GM18951 (cell line): ENCODE measurements at regions not wholly inside any gene's neighbourhood (a gene's known extent, or its start where the extent isn't known, plus 50 kb on each side); places are given as distances from the start of the nearest gene placed in this dataset.
"Not testable (repeated sequence)": the region's sequence is repeated elsewhere in the genome, so short reads cannot be mapped to it uniquely, and the experiment has no call there.

ENCODE experiments used
- POLR2A ChIP-seq: IDR thresholded peaks from 4 replicates; pipeline ENCODE4 v1.6.1; 2011; ENCODE audit warnings: mild to moderate bottlenecking; ENCODE audit not compliant: insufficient read length, insufficient read depth; ENCODE audit errors: extremely low read depth
- in situ Hi-C: fragments of 300-500 bp; cut with MboI; formaldehyde crosslinking; loops from one replicate; pipeline ENCODE4 v1.12.0; 2022; ENCODE audit warnings: low sequenced_read_pairs, mixed read lengths, inconsistent platforms; ENCODE audit not compliant: unreplicated experiment

DNA sequence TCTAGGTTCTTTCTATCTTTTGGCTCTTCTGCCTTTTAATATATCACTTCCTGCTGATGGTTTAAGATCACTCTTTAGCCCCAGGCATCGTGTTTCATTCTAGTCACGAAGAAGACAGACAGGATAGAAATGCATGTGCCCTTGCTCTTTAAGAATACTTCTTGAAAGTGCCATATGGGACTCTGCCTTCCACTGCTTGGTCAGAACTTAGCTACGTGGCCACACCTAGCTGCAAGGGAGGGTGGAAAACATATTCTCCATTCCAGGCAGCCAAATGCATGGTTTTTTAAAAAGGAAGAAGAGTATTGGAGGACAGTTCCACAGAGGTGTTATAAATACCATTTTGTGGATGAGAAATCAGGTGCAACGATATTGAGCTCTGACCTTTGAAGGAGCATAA, 143.3 kb downstream of the KLRB1 start:
- no peak for TF ChIP-seq POLR2A

DNA sequence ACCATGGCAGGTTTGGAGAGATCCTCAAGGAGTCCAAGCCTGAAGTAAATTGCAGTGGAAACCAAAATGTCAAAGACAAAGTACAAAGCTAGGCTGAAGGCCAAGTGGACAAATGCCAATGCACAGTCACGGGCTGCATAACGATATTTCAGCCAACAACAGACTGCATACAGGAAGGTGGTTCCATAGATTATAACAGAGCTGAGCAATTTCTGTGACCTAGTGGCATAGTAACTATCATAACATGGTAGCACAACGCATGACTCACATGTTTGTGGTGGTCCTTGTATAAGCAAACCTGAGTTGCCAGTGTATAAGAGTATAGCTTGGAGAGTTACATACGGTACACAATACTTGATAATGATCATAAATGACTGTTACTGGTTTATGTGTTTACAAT, 152.2 kb downstream of the KLRB1 start:
- in situ Hi-C loops = loop anchor here (25.0 kb wide), 1 partner anchor 157 kb away; the partner anchor contains the start of gene KLRB1

More for the DNA sequence above, 143.3 kb downstream of the KLRB1 start:
- in situ Hi-C loops = loop anchor here (25.0 kb wide), 1 partner anchor 148 kb away; the partner anchor contains the start of gene KLRB1

DNA sequence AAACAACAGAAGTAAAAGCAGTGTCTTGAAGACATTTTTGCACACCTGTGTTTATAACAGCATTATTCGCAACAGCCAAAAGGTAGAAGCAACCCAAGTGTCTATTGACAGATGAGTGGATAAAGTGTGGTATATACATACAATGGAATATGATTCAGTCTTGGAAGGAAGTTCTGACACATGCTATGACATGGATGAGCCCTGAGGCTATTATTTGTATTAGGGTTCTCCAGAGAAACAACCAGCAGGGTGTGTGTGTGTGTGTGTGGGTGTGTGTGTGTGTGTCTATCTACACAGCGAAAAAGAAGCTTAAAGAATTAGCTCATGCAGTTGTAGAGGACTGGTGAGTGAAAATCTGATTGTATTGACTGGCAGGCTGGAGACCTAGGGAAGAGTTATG, 153.7 kb downstream of the KLRB1 start:
- in situ Hi-C loops = loop anchor here (25.0 kb wide), 1 partner anchor 158 kb away; the partner anchor contains the start of gene KLRB1

DNA sequence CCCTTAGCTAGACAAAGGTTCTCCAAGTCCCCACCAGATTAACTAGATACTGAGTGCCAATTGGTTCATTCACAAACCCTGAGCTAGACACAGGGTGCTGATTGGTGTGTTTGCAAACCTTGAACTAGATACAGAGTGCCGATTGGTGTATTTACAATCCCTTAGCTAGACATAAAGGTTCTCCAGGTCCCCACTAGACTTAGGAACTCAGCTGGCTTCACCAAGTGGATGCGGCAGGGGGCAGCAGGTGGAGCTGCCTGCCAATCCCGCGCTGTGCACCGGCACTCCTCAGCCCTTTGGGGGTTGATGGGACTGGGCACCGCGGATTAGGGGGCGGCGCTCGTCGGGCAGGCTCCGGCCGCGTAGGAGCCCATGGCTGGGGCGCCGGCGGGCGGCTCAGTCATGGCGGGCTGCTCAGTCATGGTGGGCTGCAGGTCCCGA, 157.6 kb downstream of the KLRB1 start:
- in situ Hi-C loops = loop anchor here (25.0 kb wide), 1 partner anchor 162 kb away; the partner anchor contains the start of gene KLRB1

DNA sequence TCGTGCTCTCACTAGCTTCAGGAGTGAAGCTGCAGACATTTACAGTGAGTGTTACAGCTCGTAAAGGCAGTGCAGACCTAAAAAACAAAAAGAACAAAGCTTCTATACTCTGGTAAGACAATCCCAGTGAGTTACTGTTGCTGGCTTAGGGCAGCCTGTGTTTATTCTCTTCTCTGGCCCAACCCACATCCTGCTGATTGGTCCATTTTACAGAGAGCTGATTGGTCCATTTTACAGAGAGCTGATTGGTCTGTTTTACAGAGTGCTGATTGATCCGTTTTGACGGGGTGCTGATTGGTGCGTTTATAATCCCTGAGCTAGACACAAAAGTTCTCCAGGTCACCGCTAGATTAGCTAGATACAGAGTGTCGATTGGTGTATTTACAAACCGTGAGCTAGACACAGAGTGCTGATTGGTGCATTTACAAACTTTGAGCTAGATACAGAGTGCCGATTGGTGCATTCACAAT, 158.0 kb downstream of the KLRB1 start:
- in situ Hi-C loops = loop anchor here (25.0 kb wide), 1 partner anchor 163 kb away; the partner anchor contains the start of gene KLRB1

DNA sequence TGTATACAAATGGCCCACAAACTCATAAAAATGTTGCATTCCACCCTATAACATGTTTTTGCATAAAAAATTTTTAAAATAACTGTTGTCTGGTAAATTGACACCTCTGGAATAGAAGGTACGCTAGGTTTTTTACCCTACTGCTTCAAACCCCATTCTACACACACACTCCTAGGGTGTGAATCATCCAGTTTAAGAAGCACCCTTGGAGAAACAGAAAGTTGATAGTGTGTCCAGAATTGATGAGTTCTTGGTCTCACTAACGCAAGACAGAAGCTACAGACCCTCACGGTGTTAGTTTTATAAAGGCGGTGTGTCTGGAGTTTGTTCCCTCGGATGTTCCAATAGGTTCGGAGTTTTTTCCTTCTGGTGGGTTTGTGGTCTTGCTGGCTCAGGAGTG, 158.5 kb downstream of the KLRB1 start:
- in situ Hi-C loops = no loop called here
- no peak for TF ChIP-seq POLR2A

DNA sequence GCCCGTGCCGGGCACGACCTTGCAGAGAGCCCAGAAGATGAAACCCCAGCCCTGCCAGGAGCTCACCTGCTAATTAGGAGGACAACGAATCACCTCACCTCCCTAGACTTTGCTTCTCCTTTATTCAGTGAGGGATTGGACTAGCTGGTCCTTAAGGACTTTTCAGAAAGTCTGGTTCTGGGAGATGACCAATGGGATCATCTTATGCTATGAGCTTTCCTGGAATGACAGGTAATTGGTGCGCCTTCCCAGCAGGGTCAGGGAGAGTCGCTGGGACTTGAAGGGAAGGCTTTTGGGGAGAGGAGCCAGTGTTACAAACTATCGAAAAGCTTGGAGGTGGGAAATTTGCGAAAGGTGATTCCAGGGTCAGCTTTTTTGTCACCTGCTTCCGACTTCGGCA, 159.1 kb downstream of the KLRB1 start:
- in situ Hi-C loops = not testable (repeated sequence)

DNA sequence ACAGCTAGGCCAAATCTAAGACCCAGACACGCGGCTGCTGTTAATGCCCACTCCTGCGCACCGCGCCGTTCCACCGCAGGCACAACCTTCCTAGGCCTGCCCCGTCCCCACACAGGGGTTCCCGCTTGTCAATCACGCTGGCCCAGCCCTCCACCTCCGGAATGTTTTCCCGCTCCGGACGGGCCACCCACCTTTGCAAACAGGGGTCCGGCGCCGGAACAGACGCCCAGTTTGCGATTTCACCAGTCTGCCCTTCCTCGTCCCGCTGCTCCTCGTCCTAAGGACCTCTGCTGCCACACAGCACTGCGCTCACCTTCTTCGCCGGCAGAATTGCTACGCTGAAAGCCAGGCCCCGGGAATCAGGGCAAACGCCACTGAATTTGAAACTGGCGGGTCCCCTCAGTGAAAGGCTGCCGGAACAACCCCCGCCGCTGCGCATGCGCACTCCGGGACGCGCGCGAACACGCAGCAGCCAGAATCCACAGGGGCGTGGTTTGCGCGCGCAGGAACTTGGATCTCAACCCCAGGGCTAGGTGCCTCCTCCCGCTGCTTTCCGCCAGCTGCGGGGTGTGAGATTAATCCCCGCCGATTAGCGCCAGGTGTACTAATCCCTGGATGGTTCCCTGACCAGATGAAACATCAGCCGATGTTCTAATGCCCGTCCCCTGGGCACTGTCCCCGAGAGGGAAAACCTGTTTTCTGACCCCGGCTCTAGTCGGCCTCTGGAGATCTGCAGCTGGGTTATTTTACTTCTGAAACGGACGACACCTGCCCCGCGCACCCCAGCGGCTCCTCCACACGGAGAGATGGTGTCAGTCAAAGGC, 159.7 kb downstream of the KLRB1 start:
- peak; percentile 28 for TF ChIP-seq POLR2A
- in situ Hi-C loops = not testable (repeated sequence)

DNA sequence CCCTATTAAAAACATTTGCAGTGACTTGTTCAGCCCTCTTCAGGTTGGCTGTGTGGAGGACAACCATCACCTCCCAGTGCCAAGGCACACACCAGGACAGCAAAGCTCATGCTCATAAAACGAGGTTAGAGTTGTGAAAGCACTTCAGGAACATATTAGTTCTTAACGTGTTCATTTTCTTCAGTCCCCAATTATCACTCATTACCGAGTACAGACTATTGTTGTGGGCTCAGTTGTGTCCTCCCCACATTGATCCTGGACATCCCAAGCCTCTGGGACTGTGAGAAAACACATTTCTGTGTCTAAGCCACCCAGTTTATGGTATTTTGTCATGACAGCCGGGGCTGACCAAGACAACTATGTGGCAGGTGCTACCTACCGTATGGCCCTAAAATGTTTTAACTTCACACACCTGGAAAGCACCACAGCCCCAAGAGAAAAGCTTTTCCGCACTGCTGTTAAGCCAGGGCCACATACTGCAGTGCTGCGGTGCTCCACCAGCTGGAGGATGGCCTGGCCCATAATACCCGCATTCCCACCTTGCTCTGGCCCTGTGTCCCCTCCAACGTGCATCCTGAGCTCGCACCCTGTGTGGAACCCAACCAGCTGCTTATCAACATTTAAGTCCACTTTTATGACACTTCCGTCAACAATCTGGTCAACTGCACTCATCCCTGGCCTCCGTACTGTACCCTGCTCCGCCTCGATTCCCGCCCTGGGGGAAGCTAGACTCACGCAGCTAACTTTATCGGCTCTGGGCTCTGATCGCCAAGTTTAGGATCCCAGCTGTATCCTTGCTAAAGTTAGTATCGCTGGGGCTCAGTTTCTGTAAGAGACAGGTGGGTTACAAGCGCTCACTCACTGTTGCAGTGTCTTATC, 160.6 kb downstream of the KLRB1 start:
- in situ Hi-C loops = not testable (repeated sequence)

DNA sequence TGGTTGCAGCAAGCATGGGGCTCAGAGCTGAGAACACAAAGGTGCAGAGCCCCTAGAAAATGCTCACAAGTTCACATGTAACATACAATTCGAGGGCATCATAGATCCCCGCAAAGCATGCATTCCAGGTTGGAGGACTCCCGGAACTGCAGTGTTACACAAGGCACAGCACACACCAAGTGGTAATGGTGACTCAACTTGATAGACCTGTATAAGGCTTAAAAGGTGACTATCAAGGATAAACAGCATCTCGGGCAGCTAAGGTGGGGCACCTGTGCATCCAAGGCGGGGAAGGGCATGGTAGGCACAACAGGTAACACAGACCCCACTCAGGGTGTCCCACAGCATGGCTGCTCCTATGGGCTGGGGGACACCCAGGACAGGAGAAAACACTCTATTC, 167.3 kb downstream of the KLRB1 start:
- in situ Hi-C loops = not testable (repeated sequence)

DNA sequence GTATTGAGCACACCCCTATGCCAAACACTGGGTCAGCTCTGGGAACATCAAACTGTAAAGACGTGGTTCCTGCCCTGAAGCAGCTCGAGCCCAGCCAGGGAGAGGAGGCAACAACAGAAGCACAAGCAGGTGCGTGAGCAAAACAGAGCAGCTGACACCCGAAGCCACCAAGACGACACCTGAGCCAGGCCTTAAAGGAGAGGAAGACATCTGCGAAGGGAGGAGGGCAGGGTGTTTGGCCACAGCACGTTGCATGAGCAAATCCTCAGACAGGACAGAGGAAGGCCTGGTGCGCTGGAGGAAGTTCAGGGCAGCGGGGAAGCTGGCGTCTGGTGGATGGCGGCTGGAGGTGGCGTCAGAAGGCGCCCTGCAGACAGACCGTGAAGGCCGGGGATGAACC, 172.0 kb downstream of the KLRB1 start:
- in situ Hi-C loops = not testable (repeated sequence)

DNA sequence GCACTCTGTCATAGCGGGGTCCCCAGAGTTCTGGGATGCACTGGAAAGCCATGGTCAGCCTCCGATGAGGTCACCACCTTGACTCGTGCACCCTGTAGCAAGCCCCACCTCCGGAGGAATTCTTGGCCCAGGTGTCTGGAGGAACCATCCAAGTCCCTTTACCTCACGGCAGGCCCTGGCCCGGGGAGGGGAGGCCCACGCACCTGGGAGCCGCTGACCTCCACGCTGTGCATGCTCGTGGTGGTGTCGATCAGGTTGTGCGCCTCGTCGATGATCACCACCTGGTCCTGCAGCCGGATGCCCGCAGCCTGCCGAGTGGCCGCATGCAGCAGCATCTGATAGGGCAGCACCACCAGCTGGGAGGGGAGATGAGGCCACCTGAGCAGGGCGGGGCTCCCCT, 177.3 kb downstream of the KLRB1 start:
- in situ Hi-C loops = not testable (repeated sequence)

DNA sequence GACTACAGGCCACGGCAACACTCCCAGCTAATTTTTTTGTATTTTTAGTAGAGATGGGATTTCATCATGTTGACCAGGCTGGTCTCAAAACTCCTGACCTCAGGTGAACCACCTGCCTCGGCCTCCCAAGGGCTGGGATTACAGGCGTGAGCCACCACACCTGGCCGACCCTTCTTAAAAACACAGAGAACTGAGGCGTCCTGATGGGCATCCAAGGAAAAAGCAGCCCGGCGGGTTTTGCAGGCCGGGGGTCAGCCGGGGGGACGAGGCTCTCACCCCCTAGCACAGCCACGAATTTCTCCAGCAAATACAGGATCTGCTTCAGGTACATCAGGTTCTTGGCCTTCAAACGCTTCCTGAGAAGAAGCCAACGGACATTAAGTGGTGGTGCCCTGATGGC, 178.9 kb downstream of the KLRB1 start:
- in situ Hi-C loops = not testable (repeated sequence)

DNA sequence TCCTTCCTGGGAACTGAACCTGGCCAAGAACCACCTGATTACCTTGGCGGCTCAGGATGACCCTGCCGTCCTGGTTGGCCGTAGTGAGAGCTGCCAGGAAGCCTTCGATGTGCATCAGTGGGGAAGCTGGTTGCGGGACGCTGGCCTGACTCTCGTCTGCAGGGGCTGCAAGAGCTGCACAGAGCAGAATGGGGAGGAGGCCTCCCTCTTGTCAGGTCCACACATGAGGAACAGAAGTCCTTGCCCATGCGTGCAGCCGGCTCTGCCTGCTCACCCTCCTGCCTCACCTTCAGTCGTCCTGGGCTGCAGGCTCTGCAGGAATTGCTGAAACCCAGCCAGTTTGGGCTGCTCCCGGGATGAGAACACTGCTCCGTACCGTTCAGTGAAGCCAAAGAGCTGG, 182.3 kb downstream of the KLRB1 start:
- in situ Hi-C loops = not testable (repeated sequence)

DNA sequence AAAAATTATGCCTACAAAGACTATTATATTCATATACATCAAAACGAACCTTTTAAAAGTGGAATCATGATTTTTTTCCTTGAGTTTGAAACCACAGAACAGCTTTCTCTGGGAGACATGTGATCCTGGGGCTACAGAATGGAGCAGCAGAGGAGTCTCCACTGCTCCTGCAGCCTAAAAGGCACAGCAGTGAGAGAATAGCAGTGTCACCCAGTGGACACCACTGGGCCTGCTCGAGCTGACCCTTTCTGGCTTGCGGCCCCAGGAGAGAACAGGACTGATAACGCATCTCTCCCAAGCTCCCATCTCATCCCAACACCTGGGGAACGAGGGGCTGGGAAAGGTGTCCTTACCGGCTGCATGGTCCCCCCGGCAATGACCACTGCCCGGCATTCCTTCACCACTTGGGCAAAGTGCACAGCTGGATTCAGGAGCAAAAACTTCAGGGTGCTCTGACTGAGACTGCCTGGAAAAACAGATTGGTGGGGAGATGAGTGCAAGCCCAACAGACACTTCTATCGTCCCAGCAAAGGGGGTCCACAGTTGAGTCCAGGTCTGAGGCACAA, 183.5 kb downstream of the KLRB1 start:
- in situ Hi-C loops = not testable (repeated sequence)

DNA sequence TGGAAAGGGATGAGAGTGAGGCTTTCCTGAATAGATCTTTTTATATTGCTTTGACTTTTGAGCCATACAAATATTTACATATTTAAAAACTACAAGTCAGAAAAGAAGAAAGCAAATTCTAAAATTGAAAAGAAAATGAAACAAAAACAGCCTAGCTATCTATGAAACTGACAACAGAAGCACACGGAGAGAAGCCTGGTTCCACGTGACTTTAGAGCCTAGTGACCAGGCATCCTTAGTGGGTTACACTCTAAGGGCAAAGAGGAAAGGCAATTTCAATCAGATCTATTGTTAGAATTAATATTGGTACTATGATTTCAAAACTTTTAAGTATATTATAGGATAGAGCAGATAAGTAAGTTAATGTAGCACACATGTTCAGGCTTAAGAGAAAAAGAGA, 185.0 kb downstream of the KLRB1 start:
- in situ Hi-C loops = not testable (repeated sequence)

DNA sequence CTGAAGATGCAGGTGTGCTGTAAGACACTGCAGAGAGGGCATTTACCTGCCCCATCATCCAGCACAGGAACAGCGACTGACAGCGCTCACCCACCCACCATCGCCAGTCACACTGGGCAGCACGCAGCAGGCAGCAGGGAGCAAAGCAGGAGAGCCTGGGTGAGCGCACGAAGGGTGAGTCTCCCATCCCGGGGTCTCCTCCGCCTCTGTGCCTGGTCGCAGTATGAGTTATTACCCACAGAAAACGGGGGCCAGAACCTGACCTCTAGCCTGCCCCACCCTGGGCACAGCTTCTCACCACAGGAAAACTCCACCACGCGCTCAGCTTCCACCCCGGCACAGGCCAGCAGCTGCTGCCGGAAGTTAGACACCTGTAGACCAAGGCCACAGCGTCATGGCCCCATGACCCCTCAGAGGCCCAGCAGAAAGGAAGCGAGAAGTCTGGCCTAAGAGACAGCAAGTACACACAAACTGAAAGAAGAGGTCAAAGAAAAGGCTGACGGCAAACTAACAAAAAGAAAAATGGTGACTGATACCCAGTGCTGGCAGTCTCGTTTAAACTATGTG, 186.1 kb downstream of the KLRB1 start:
- in situ Hi-C loops = not testable (repeated sequence)

DNA sequence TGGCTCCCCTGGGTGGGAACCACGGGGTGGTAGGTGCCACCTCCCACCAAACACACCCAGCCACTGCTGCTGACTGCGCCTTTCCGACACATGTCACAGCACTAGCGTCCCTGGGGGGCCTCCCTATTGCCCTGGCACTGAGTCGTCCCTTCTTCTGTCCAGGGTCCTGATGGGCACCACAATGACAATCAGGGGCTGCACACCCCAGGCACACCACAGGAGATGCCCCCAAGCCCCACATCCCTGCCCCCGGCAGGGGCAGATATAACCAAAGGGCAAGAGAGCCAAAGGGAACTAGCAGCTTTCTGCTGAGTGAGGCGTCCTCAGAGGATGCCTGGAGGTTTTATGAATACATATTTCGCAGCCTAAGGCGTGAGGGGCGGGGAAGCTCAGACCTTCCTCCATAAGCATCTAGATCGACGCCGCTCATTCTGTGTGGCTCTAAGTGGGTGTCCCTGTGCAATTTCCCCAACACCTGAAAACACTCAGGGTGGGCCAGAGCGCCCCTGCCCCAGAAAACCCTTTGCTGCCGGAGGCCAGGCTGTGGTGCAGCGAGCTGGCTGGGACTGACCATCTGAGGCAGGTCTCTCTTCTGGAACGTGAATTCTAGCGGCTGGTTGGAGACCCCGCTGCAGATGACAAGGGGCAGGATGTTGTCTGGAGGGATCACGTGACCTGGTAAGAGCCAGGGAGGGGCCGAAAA, 186.7 kb downstream of the KLRB1 start:
- in situ Hi-C loops = not testable (repeated sequence)

DNA sequence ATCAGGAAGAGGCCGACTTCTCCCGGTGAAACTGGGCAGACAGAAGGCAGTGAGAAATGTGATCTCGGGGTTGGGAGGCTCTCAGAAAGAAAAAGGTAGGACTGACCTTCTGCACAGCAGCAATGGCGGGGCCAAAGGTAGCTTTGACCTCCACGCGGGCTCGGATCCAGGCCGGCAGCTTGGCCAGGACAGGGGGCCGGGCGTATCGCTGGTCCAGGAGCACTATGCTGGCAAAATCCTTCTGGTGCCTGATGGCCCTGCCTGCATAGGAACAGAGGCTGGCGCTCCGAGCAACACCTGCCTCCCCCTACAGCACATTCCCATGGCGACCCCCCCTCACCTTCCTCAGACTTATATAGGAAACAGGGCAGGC, 189.1 kb downstream of the KLRB1 start:
- in situ Hi-C loops = loop anchor here (5.0 kb wide), 1 partner anchor 106 kb away; no protein-coding TSS in a partner anchor
